Bronchial epithelial cell (primary cell): ENCODE measurements at regions not wholly inside any gene's neighbourhood (a gene's known extent, or its start where the extent isn't known, plus 50 kb on each side); places are given as distances from the start of the nearest gene placed in this dataset.

ENCODE experiments used
- DNase-seq: peaks from one replicate; pipeline ENCODE4 v3.0.0-alpha.2; 2010; ENCODE audit warnings: low read depth
- FAIRE-seq: peaks from 2 replicates; lab custom pipeline; 2011; peaks lifted over from hg19 to GRCh38; lab: Jason Lieb, UNC
- H3K27me3 ChIP-seq: 2 replicates; pipeline ENCODE4 v1.5.1; 2011; ENCODE audit warnings: low read length; ENCODE audit not compliant: control insufficient read depth, insufficient read depth
- H3K36me3 ChIP-seq: 2 replicates; pipeline ENCODE4 v1.5.1; 2011; ENCODE audit warnings: low read length; ENCODE audit not compliant: control insufficient read depth, insufficient read depth
- H3K4me3 ChIP-seq: 2 replicates; pipeline ENCODE4 v1.5.1; 2011; ENCODE audit warnings: mild to moderate bottlenecking, low read depth, low read length, control low read depth
- CTCF ChIP-seq: IDR thresholded peaks from 2 replicates; pipeline ENCODE4 v1.5.1; 2011; ENCODE audit warnings: mild to moderate bottlenecking, moderate library complexity, low read length, control low read depth, inconsistent platforms; ENCODE audit not compliant: insufficient read depth, severe bottlenecking

GRCh38 chr1:81299892-81300291 is 500.8 kb upstream of the ADGRL2 start:
- no peaks in the 10 kb centered on the region for H3K27me3 ChIP-seq
- no peak for TF ChIP-seq CTCF
- no peak overlapping the region for H3K4me3 ChIP-seq
- no peaks in the 10 kb centered on the region for H3K36me3 ChIP-seq
- DNase-seq (no peak), FAIRE-seq (no peak)

DNA sequence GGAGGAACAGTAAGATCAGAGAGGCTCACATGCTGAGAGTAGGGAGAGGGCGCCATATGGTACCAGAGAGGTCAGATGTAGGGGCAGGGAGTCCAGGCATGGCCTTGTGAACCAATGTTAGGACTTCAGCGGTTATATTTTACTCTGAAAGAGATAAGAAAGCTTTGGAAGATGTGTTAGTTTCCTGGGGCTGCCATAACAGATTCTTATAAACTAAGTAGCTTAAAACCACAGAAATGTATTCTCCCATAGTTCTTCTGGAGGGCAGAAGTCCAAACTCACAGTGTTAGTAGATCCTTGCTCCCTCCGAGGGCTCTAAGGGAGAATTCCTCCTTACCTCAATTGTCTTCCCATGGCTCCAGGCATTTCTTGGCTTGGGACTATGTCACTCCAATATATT is 502.5 kb upstream of the ADGRL2 start:
- no peak for TF ChIP-seq CTCF
- DNase-seq: no peak
- Histone ChIP-seq H3K36me3 (no peaks in the 10 kb centered on the region), H3K4me3 (no peak overlapping the region), H3K27me3 (no peaks in the 10 kb centered on the region)
- no peak for FAIRE-seq

- H3K36me3 ChIP-seq: no peaks in the 10 kb centered on the region
- H3K4me3 ChIP-seq: no peak overlapping the region
- TF ChIP-seq CTCF: no peak
- DNase-seq (no peak), FAIRE-seq (no peak)
- peaks cover 1% of the 10 kb centered on the region for H3K27me3 ChIP-seq
Measured at GRCh38 chr1:81296601-81297000, 504.1 kb upstream of the ADGRL2 start.

- FAIRE-seq (no peak), DNase-seq (no peak)
- H3K4me3 ChIP-seq: no peak overlapping the region
- H3K36me3 ChIP-seq: no peaks in the 10 kb centered on the region
- peaks cover 1% of the 10 kb centered on the region for H3K27me3 ChIP-seq
- TF ChIP-seq CTCF: no peak
Measured at GRCh38 chr1:81290326-81290725, 510.4 kb upstream of the ADGRL2 start.

- no peaks in the 10 kb centered on the region for H3K36me3 ChIP-seq
- TF ChIP-seq CTCF: no peak
- peaks cover 1% of the 10 kb centered on the region for H3K27me3 ChIP-seq
- FAIRE-seq (no peak), DNase-seq (no peak)
- no peak overlapping the region for H3K4me3 ChIP-seq
Measured at GRCh38 chr1:81288689-81289088, 512.0 kb upstream of the ADGRL2 start.

DNA sequence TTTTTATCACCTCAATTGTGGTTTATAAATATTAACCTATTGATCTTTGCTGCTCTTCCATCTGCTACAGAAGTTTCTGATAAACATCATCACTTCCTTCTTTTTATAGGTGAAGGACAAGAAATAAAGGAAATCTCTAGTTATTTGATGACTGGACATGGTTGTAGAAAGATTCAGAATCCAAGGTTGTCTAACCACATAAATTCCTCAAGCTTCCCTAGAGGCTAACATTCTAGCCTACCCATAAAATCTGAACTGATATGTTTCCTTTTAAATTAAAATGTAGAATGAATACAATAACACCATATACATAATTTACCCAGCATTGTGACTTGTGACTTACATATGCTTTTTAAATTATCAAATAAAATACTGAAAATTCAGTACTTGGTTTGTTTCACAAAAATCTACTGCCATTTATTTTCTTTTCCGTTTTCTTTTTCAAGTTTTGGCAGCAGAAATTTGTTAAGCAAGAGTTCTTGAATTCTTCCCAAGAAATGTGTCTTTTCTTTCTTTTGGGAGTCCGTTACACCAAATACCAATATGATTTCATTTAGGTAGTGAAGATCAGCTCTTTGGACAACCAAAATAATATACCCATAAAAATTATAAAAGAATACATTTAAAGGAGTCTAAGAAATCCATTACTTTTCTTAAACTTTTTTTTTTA is 513.2 kb upstream of the ADGRL2 start:
- H3K27me3 ChIP-seq: peaks cover 1% of the 10 kb centered on the region
- FAIRE-seq (no peak), DNase-seq (no peak)
- TF ChIP-seq CTCF: no peak
- H3K36me3 ChIP-seq: no peaks in the 10 kb centered on the region
- H3K4me3 ChIP-seq: no peak overlapping the region
